ENCODE measurements at regions not wholly inside any gene's neighbourhood (a gene's known extent, or its start where the extent isn't known, plus 50 kb on each side); places are given as distances from the start of the nearest gene placed in this dataset.

DNA sequence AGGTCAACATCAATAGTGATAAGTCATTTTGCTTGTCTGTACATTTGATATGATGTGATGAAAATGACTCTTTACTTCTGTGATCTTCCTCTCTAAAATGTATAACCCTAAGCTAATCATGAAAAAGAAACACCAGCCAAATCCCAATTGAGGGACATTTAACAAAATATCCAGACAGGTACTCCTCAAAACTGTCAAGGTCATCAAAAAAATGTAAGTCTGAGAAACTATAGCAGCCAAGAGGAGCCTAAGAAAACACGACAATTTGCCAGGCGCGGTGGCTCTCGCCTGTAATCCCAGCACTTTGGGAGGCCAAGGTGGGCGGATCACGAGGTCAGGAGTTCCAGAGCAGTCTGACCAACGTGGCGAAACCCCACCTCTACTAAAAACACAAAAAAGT lies 708.5 kb upstream of the ID4 start:
- intact Hi-C loops (cut with DNase I; ENCODE audit: low total_unique reads) = no loop called here
- H3K36me3 ChIP-seq = no peaks in the 10 kb centered on the region
- no peak overlapping the region for H3K4me3 ChIP-seq
- TF ChIP-seq, protein P1, sequence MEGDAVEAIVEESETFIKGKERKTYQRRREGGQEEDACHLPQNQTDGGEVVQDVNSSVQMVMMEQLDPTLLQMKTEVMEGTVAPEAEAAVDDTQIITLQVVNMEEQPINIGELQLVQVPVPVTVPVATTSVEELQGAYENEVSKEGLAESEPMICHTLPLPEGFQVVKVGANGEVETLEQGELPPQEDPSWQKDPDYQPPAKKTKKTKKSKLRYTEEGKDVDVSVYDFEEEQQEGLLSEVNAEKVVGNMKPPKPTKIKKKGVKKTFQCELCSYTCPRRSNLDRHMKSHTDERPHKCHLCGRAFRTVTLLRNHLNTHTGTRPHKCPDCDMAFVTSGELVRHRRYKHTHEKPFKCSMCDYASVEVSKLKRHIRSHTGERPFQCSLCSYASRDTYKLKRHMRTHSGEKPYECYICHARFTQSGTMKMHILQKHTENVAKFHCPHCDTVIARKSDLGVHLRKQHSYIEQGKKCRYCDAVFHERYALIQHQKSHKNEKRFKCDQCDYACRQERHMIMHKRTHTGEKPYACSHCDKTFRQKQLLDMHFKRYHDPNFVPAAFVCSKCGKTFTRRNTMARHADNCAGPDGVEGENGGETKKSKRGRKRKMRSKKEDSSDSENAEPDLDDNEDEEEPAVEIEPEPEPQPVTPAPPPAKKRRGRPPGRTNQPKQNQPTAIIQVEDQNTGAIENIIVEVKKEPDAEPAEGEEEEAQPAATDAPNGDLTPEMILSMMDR (IDR thresholded peaks at IDR 0.05) = no peak
- no peak overlapping the region for H3K27ac ChIP-seq
- no peaks in the 10 kb centered on the region for H3K27me3 ChIP-seq
- DNase-seq = no peak
- H3K4me1 ChIP-seq = no peaks in the 10 kb centered on the region
- no peaks in the 10 kb centered on the region for H3K9me3 ChIP-seq

DNA sequence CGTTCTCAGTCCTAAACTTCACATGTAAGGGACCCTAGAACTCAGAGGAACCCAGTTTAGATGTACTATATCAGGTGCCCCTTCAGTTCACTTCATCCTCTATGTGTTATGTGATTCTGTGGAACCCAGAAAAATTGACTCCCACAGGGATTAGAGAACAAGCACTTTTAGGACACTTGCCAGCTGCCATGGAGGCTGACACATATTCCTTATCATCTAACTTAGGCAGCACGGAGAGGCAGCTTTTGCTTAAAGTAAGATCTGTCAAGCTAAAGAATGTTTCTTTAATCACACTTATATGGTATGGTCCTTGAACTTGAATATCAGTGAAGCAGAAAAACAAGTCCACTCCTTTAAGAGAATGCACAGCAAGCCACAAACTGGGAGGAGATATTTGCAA lies 701.5 kb upstream of the ID4 start:
- TF ChIP-seq, protein P1 (IDR thresholded peaks at IDR 0.05) = no peak
- no peaks in the 10 kb centered on the region for H3K27me3 ChIP-seq
- H3K4me1 ChIP-seq = peaks cover 0 to 6% (median 3%) of the 10 kb centered on the region in 4 donors
- no peak overlapping the region for H3K27ac ChIP-seq
- H3K36me3 ChIP-seq = no peaks in the 10 kb centered on the region
- intact Hi-C loops (cut with DNase I; ENCODE audit: low total_unique reads) = no loop called here
- no peak overlapping the region for H3K4me3 ChIP-seq
- DNase-seq = no peak
- H3K9me3 ChIP-seq = no peaks in the 10 kb centered on the region

DNA sequence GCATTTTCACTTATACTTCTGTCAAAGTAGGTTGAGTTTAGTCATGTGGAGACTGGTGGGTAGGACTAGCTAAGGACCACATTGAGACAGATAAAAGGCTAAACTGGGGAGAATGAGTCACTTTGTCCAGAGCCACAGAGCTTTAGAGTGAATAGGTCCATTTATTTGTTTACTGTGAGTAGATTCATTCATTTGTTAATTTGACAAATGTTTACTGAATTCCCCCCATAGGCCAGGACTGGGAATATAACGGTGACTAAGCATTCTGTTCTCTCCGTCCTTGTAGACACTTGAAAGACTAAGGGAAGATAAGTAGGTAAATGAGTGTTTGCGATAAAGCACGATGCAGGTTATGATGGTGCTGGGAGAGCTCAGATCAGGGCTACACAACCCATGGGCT lies 699.7 kb upstream of the ID4 start:
- Histone ChIP-seq H3K27me3 (no peaks in the 10 kb centered on the region), H3K4me3 (no peak overlapping the region), H3K4me1 (peaks cover 0 to 6% (median 3%) of the 10 kb centered on the region in 4 donors), H3K9me3 (no peaks in the 10 kb centered on the region), H3K36me3 (no peaks in the 10 kb centered on the region), H3K27ac (no peak overlapping the region)
- intact Hi-C loops (cut with DNase I; ENCODE audit: low total_unique reads) = no loop called here
- TF ChIP-seq, protein P1 (IDR thresholded peaks at IDR 0.05) = no peak
- DNase-seq = no peak

DNA sequence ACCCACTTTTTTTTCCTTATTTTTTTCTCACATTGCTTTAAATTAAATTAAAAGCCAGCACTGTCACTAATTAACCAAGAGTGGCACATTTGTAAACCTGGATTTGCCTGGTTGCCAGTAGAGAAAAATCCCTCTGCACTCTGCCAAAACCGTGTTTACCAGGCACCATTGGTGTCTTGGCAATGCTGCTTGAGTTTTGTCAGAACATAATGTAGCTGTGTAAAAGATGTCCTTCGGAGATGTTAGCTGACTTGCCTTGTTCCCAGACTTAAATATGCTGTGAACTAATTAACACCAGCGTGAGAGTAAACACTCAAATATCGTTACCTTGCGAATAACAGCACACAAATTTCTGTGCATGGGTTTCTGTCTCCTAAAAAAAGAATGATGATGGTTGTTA lies 694.9 kb upstream of the ID4 start:
- Histone ChIP-seq H3K27ac (no peak overlapping the region), H3K27me3 (no peaks in the 10 kb centered on the region), H3K36me3 (no peaks in the 10 kb centered on the region), H3K9me3 (no peaks in the 10 kb centered on the region), H3K4me1 (peaks cover 0 to 6% (median 3%) of the 10 kb centered on the region in 4 donors), H3K4me3 (no peak overlapping the region)
- TF ChIP-seq, protein P1 (IDR thresholded peaks at IDR 0.05) = no peak
- intact Hi-C loops (cut with DNase I; ENCODE audit: low total_unique reads) = no loop called here
- DNase-seq = no peak

DNA sequence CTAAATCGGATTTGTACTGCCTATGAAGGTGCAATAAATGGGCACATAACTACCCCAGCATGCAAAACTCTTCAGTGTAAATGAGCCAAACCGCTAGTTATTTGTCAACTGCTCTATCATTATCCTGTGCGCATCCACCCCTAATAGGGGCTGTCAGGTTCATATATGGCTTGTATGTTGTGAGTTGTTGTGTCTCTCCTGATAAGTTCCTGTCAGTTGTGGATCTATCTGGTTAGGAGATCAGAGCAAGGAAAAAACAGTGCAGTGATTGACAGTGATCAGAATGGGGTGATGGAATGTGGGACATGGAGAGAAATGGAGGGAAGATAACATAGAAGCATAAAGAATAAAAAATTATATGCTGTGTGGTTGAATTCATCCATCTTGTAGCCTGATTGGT lies 686.9 kb upstream of the ID4 start:
- DNase-seq = no peak
- intact Hi-C loops (cut with DNase I; ENCODE audit: low total_unique reads) = no loop called here
- no peak overlapping the region for H3K27ac ChIP-seq
- peaks cover 0 to 15% (median 6%) of the 10 kb centered on the region in 4 donors for H3K4me1 ChIP-seq
- H3K9me3 ChIP-seq = no peaks in the 10 kb centered on the region
- TF ChIP-seq, protein P1 (IDR thresholded peaks at IDR 0.05) = no peak
- no peak overlapping the region for H3K4me3 ChIP-seq
- no peaks in the 10 kb centered on the region for H3K36me3 ChIP-seq
- H3K27me3 ChIP-seq = no peaks in the 10 kb centered on the region

Data from tibial artery (tissue), 4 donors.